Transverse colon (tissue), 4 donors: ENCODE measurements at regions not wholly inside any gene's neighbourhood (a gene's known extent, or its start where the extent isn't known, plus 50 kb on each side); places are given as distances from the start of the nearest gene placed in this dataset.

Source experiments
- DNase-seq: peaks from one replicate; pipeline ENCODE4 v3.0.0-alpha.2; 2019
- H3K27ac ChIP-seq, 4 donors: fragments of 200-600 bp; sonication (generic); 2 replicates each; pipeline ENCODE4 v1.5.1; 2016 to 2018; ENCODE audit warnings: inconsistent platforms in 4 of 4
- H3K27me3 ChIP-seq: fragments of 200-600 bp; sonication (generic); 2 replicates; pipeline ENCODE4 v1.5.1; 2017; ENCODE audit warnings: inconsistent platforms
- H3K36me3 ChIP-seq, 4 donors: fragments of 200-600 bp; sonication (generic); 2 replicates each; pipeline ENCODE4 v1.5.1; 2017 to 2019; ENCODE audit warnings: inconsistent platforms in 4 of 4
- H3K4me1 ChIP-seq, 4 donors: fragments of 200-600 bp; sonication (generic); 2 replicates each; pipeline ENCODE4 v1.5.1; 2017 to 2020; ENCODE audit warnings: inconsistent platforms in 4 of 4
- H3K4me3 ChIP-seq, 4 donors: fragments of 200-600 bp; sonication (generic); 1 replicate in 1 of 4; 2 replicates in 3 of 4; pipeline versions ENCODE4 v1.5.1 to v1.6.1; 2017 to 2019; ENCODE audit warnings: inconsistent platforms in 4 of 4
- H3K9me3 ChIP-seq, 2 donors: fragments of 200-600 bp; sonication (generic); 2 replicates each; pipeline ENCODE4 v1.5.1; 2017 to 2019; ENCODE audit warnings: inconsistent platforms in 2 of 2
- EP300 ChIP-seq: sonication (generic); formaldehyde crosslinking; IDR thresholded peaks from one replicate; pipeline ENCODE4 v1.6.1; 2017; ENCODE audit warnings: antibody characterized with exemption, low read depth
- POLR2A ChIP-seq: fragments of 450-650 bp; IDR thresholded peaks from one replicate; pipeline ENCODE4 v1.6.1; 2016; ENCODE audit warnings: antibody characterized with exemption, mild to moderate bottlenecking, moderate library complexity
- POLR2AphosphoS5 ChIP-seq, 3 donors: sonication (generic); formaldehyde crosslinking; IDR thresholded peaks; one replicate each; pipeline ENCODE4 v1.6.1; 2016; ENCODE audit warnings: antibody characterized with exemption in 3 of 3
- WGBS, 2 donors: methylation state at CpG; one replicate each; pipeline ENCODE4 v1.1.5; 2018; ENCODE audit warnings: low coverage in 1 of 2; 5-methylcytosine and 5-hydroxymethylcytosine counted together
- in situ Hi-C, 4 donors: fragments of 200-750 bp; cut with MboI; loops; one replicate each; pipeline versions ENCODE4 v1.15.0 to v1.15.1; 2017; ENCODE audit warnings: low sequenced_read_pairs in 3 of 4, low pct_ligation_motif_present in 1 of 4, low pct_unique_long_range_greater_than_20kb in 1 of 4
- intact Hi-C: fragments of 100-400 bp; cut with DNase I; formaldehyde crosslinking; loops from one replicate; pipeline ENCODE4 v1.15.1; 2023; ENCODE audit warnings: low total_unique reads
- TF ChIP-seq, protein P1 (sequence below), 5 experiments: fragments of 200-600 bp in 3 of 5; fragments of 450-650 bp in 2 of 5; sonication (generic) in 3 of 5; IDR thresholded peaks; 1 replicate in 2 of 5; 2 replicates in 3 of 5; pipeline ENCODE4 v1.5.1; 2016 to 2017; ENCODE audit warnings: antibody characterized with exemption in 5 of 5, inconsistent platforms in 3 of 5, mild to moderate bottlenecking in 2 of 5, moderate library complexity in 1 of 5

DNA sequence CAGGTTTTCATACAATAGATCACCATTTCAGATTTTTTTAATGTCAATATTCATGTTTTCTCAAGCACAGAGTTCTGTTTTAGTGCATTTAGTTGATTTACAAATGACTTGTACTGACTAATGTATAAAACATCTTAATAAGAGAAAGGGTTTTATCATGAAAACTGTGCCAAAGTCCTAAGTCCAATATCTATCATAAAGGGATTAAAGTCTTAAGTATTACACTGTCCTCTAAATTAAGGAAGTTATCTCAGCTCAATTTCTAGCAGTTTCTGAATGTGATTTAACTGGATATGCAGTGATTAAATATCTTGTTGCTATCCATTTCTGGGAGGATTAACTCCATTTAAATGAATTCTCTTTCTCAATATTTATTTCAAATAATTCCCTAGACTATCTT, 381.1 kb upstream of the CNTN4 start:
- Histone ChIP-seq H3K27ac (no peak overlapping the region), H3K9me3 (no peaks in the 10 kb centered on the region), H3K36me3 (no peaks in the 10 kb centered on the region), H3K4me3 (no peak overlapping the region), H3K4me1 (peaks cover 0 to 13% (median 0%) of the 10 kb centered on the region in 4 donors), H3K27me3 (no peaks in the 10 kb centered on the region)
- intact Hi-C loops (no loop called here), in situ Hi-C loops (no loop called here)
- TF ChIP-seq EP300 (no peak), POLR2A (no peak)
- no peak for DNase-seq

DNA sequence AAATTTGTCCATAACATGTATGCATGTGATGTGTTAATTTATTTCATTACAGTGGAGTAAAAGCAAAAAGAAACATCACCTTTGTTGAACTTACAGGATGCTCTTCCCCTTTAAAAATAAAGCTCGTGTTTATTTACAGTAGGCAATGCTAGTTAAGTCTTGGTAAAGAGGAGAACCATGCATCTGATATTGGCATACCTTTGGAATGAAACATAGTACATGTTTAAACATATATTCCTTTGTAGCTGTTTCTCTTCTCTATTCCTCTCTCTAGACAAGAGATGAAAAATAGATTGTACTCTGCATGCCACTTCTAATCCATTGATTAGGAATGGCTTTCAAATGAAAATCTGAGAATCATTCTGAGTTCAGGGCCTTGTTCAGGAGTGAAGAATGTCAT, 374.9 kb upstream of the CNTN4 start:
- DNase-seq = no peak
- TF ChIP-seq POLR2A = no peak
- TF ChIP-seq, protein P1, sequence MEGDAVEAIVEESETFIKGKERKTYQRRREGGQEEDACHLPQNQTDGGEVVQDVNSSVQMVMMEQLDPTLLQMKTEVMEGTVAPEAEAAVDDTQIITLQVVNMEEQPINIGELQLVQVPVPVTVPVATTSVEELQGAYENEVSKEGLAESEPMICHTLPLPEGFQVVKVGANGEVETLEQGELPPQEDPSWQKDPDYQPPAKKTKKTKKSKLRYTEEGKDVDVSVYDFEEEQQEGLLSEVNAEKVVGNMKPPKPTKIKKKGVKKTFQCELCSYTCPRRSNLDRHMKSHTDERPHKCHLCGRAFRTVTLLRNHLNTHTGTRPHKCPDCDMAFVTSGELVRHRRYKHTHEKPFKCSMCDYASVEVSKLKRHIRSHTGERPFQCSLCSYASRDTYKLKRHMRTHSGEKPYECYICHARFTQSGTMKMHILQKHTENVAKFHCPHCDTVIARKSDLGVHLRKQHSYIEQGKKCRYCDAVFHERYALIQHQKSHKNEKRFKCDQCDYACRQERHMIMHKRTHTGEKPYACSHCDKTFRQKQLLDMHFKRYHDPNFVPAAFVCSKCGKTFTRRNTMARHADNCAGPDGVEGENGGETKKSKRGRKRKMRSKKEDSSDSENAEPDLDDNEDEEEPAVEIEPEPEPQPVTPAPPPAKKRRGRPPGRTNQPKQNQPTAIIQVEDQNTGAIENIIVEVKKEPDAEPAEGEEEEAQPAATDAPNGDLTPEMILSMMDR (IDR thresholded peaks at IDR 0.05) = no peak
- TF ChIP-seq POLR2AphosphoS5 (IDR thresholded peaks at IDR 0.05) = no peak
- no peak for TF ChIP-seq EP300
- in situ Hi-C loops (no loop called here), intact Hi-C loops (no loop called here)
- Histone ChIP-seq H3K4me1 (peaks cover 0 to 26% (median 8%) of the 10 kb centered on the region in 4 donors), H3K27ac (no peak overlapping the region), H3K4me3 (no peak overlapping the region), H3K9me3 (no peaks in the 10 kb centered on the region), H3K36me3 (no peaks in the 10 kb centered on the region), H3K27me3 (no peaks in the 10 kb centered on the region)
- 33 to 73% methylated on average over 1 of the region's 1 CpG for WGBS, 2 donors

DNA sequence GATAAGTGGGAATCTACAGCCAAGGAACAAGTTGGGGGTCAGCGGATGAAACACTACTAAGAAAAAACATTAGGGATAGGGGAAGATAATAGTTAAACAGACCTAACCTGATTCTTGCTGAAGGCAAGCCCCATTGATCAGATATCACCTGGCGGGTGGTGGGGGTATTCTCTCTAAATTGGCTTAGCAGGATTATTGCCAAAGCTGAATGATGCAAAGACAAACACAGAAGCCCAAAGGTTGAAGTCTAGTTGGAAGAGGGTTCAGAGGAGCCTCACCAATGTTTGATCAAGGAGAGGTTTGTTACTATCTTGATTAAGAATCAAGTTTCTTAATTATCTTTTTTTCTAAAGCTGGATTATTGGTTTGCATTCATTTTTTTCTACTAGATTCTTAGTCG, 371.9 kb upstream of the CNTN4 start:
- intact Hi-C loops (no loop called here), in situ Hi-C loops (no loop called here)
- WGBS, 2 donors = 50 to 54% methylated on average over 1 to 3 of the region's 3 CpGs
- Histone ChIP-seq H3K36me3 (no peaks in the 10 kb centered on the region), H3K27me3 (no peaks in the 10 kb centered on the region), H3K9me3 (no peaks in the 10 kb centered on the region), H3K27ac (peak overlapping the region in 3 of 4 donors; percentile 35 to 60 (median 50)), H3K4me1 (peaks cover 0 to 26% (median 9%) of the 10 kb centered on the region in 4 donors), H3K4me3 (no peak overlapping the region)
- peak; percentile 11 for DNase-seq
- no peak for TF ChIP-seq POLR2A
- no peak for TF ChIP-seq POLR2AphosphoS5 (IDR thresholded peaks at IDR 0.05)
- no peak for TF ChIP-seq EP300
- TF ChIP-seq, protein P1 (IDR thresholded peaks at IDR 0.05) = peak in 2 of 5 experiments; percentile 10 to 15

DNA sequence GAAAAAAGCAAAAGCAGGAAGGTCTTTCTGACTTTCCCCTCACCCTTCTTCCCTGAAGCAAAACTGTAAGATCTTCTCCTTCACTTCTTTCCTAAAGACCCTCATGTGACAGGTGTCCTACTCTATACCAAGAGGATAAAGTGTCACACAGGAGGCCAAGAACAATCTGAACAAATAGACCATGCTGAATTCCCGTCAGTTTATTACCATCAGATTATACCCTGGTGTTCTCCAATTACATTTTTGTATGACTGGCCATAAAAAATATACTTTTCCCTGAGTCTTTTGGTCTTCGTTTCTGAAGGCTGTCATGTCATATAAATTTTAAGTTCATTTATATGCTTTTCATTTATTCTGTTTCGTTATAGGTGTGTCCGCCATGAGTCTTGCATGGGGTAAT, 371.4 kb upstream of the CNTN4 start:
- 38 to 44% methylated on average over 4 of the region's 4 CpGs for WGBS, 2 donors
- in situ Hi-C loops = no loop called here

DNA sequence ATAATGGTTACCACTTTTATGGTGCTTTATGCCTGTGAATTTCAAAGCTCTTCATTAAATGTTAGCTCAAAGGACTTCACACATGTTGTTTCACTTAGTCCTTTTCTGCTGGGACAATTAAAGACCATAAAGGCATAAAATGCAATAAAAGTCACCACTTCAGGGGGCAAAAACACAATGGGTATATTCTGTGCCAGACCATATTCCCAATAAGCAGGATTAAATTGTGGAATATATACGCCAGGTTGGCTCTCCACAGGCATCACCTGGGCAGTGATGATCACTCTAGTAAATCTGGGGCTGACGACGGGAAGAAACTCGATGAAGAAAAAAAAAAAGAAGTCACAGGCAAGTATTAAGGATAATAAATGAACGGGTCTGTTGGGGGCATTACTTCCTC, 370.2 kb upstream of the CNTN4 start:
- intact Hi-C loops = no loop called here
- DNase-seq = no peak
- H3K27ac ChIP-seq = no peak overlapping the region
- H3K4me1 ChIP-seq = peaks cover 0 to 20% (median 9%) of the 10 kb centered on the region in 4 donors
- TF ChIP-seq, protein P1 (IDR thresholded peaks at IDR 0.05) = no peak
- no peak for TF ChIP-seq POLR2A
- no peak for TF ChIP-seq POLR2AphosphoS5 (IDR thresholded peaks at IDR 0.05)
- TF ChIP-seq EP300 = no peak
- no peaks in the 10 kb centered on the region for H3K27me3 ChIP-seq
- no peaks in the 10 kb centered on the region for H3K36me3 ChIP-seq
- no peak overlapping the region for H3K4me3 ChIP-seq
- in situ Hi-C loops = no loop called here
- 33 to 48% methylated on average over 3 to 5 of the region's 5 CpGs for WGBS, 2 donors
- H3K9me3 ChIP-seq = no peaks in the 10 kb centered on the region

More for the DNA sequence above, 371.4 kb upstream of the CNTN4 start:
- H3K9me3 ChIP-seq = no peaks in the 10 kb centered on the region
- no peak for TF ChIP-seq EP300
- no peak for TF ChIP-seq POLR2A
- H3K27me3 ChIP-seq = no peaks in the 10 kb centered on the region
- DNase-seq = no peak
- H3K4me3 ChIP-seq = no peak overlapping the region
- H3K27ac ChIP-seq = peak overlapping the region in 3 of 4 donors; percentile 35 to 60 (median 50)
- H3K36me3 ChIP-seq = no peaks in the 10 kb centered on the region
- intact Hi-C loops = no loop called here
- H3K4me1 ChIP-seq = peaks cover 0 to 21% (median 9%) of the 10 kb centered on the region in 4 donors
